Peyer's patch (tissue), 4 donors: ENCODE measurements at regions not wholly inside any gene's neighbourhood (a gene's known extent, or its start where the extent isn't known, plus 50 kb on each side); places are given as distances from the start of the nearest gene placed in this dataset.
A peak's percentile ranks its signal among the peaks of the same experiment; 100 is the strongest.

Experiments used
- DNase-seq, 3 donors: peaks; one replicate each; pipeline ENCODE4 v3.0.0-alpha.2; 2017 to 2019
- H3K27ac ChIP-seq, 4 donors: fragments of 200-600 bp; sonication (generic); one replicate each; pipeline ENCODE4 v1.5.1; 2016 to 2019
- H3K27me3 ChIP-seq, 2 donors: fragments of 200-600 bp; sonication (generic); one replicate each; pipeline ENCODE4 v1.5.1; 2019
- H3K36me3 ChIP-seq, 3 donors: fragments of 200-600 bp; sonication (generic); one replicate each; pipeline ENCODE4 v1.5.1; 2016 to 2019
- H3K4me1 ChIP-seq, 4 donors: fragments of 200-600 bp; sonication (generic); one replicate each; pipeline ENCODE4 v1.5.1; 2016 to 2019
- H3K4me3 ChIP-seq, 4 donors: fragments of 200-600 bp; sonication (generic); 1 replicate in 3 of 4; 2 replicates in 1 of 4; pipeline ENCODE4 v1.5.1; 2016 to 2019; ENCODE audit warnings: mild to moderate bottlenecking in 1 of 4
- H3K9me3 ChIP-seq, 4 donors: fragments of 200-600 bp; sonication (generic); one replicate each; pipeline ENCODE4 v1.5.1; 2016 to 2019; ENCODE audit warnings: mild to moderate bottlenecking in 1 of 4
- POLR2A ChIP-seq, 2 donors: fragments of 450-650 bp; IDR thresholded peaks; one replicate each; pipeline ENCODE4 v1.5.1; 2017; ENCODE audit warnings: antibody characterized with exemption in 2 of 2, mild to moderate bottlenecking in 2 of 2, moderate library complexity in 2 of 2
- TF ChIP-seq, protein P1 (sequence below), 6 experiments: fragments of 450-650 bp in 4 of 6; fragments of 200-600 bp in 2 of 6; sonication (generic) in 1 of 6; IDR thresholded peaks; one replicate each; pipeline ENCODE4 v1.5.1; 2017 to 2019; ENCODE audit warnings: antibody characterized with exemption in 6 of 6, mild to moderate bottlenecking in 3 of 6, moderate library complexity in 1 of 6

GRCh38 chr6:12577124-12577850 is 139.3 kb upstream of the PHACTR1 start:
- Histone ChIP-seq H3K4me3 (no peak overlapping the region), H3K27ac (no peak overlapping the region), H3K9me3 (no peaks in the 10 kb centered on the region), H3K36me3 (no peaks in the 10 kb centered on the region), H3K4me1 (no peaks in the 10 kb centered on the region), H3K27me3 (no peaks in the 10 kb centered on the region)
- TF ChIP-seq, protein P1, sequence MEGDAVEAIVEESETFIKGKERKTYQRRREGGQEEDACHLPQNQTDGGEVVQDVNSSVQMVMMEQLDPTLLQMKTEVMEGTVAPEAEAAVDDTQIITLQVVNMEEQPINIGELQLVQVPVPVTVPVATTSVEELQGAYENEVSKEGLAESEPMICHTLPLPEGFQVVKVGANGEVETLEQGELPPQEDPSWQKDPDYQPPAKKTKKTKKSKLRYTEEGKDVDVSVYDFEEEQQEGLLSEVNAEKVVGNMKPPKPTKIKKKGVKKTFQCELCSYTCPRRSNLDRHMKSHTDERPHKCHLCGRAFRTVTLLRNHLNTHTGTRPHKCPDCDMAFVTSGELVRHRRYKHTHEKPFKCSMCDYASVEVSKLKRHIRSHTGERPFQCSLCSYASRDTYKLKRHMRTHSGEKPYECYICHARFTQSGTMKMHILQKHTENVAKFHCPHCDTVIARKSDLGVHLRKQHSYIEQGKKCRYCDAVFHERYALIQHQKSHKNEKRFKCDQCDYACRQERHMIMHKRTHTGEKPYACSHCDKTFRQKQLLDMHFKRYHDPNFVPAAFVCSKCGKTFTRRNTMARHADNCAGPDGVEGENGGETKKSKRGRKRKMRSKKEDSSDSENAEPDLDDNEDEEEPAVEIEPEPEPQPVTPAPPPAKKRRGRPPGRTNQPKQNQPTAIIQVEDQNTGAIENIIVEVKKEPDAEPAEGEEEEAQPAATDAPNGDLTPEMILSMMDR (IDR thresholded peaks at IDR 0.05) = no peak
- no peak for TF ChIP-seq POLR2A (IDR thresholded peaks at IDR 0.05)
- no peak for DNase-seq

DNA sequence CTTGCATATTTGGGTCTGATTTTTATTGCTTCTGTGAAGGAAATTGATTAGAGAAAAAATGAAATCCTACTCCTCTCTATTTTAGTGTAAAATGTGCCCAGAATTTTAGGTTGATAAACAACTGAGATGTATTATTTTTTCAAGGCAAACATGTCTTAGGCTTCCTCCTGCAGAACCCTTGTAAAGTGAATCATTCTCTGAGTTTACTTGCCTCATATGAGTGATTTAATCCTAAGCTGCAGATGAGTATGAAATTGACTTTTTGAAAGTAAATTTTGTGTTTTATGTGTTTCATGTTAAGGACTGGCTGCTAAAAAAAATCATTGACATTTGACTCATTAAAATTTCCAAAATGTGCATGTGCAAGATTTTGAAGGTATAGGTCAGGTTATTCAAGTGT is 138.5 kb upstream of the PHACTR1 start:
- no peak for DNase-seq
- TF ChIP-seq POLR2A (IDR thresholded peaks at IDR 0.05) = no peak
- TF ChIP-seq, protein P1 (IDR thresholded peaks at IDR 0.05) = no peak
- no peaks in the 10 kb centered on the region for H3K36me3 ChIP-seq

DNA sequence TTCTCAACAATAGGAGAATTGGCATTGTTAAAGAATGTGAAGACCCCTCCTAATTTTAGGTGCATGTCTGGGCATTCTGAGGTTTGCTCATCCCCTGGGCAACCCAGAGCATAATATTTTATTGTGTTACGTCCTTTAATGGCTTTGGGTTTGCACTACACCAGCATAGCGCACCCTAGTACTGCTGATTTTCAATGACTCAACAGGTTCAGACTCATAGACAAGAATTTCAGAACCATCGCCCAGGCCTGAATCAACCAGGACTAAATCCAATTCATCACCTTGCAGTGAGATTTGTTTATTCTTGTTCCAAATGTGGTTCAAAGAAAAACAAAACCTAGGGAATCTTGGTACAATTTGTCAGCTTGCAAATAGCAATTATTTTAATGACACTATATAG is 137.8 kb upstream of the PHACTR1 start:
- no peak overlapping the region for H3K4me3 ChIP-seq
- no peaks in the 10 kb centered on the region for H3K9me3 ChIP-seq
- DNase-seq = no peak
- no peaks in the 10 kb centered on the region for H3K4me1 ChIP-seq
- no peak overlapping the region for H3K27ac ChIP-seq
- TF ChIP-seq, protein P1 (IDR thresholded peaks at IDR 0.05) = no peak
- TF ChIP-seq POLR2A (IDR thresholded peaks at IDR 0.05) = no peak
- H3K27me3 ChIP-seq = no peaks in the 10 kb centered on the region
- H3K36me3 ChIP-seq = no peaks in the 10 kb centered on the region

More for the DNA sequence above, 138.5 kb upstream of the PHACTR1 start:
- Histone ChIP-seq H3K27me3 (no peaks in the 10 kb centered on the region), H3K9me3 (no peaks in the 10 kb centered on the region), H3K4me3 (no peak overlapping the region), H3K4me1 (no peaks in the 10 kb centered on the region), H3K27ac (no peak overlapping the region)

- DNase-seq = no peak
- H3K27ac ChIP-seq = no peak overlapping the region
- no peaks in the 10 kb centered on the region for H3K4me1 ChIP-seq
- TF ChIP-seq, protein P1 (IDR thresholded peaks at IDR 0.05) = no peak
- no peak for TF ChIP-seq POLR2A (IDR thresholded peaks at IDR 0.05)
- no peaks in the 10 kb centered on the region for H3K27me3 ChIP-seq
- no peaks in the 10 kb centered on the region for H3K9me3 ChIP-seq
- no peaks in the 10 kb centered on the region for H3K36me3 ChIP-seq
- H3K4me3 ChIP-seq = no peak overlapping the region
Observed at GRCh38 chr6:12580290-12580689, 136.3 kb upstream of the PHACTR1 start.

DNA sequence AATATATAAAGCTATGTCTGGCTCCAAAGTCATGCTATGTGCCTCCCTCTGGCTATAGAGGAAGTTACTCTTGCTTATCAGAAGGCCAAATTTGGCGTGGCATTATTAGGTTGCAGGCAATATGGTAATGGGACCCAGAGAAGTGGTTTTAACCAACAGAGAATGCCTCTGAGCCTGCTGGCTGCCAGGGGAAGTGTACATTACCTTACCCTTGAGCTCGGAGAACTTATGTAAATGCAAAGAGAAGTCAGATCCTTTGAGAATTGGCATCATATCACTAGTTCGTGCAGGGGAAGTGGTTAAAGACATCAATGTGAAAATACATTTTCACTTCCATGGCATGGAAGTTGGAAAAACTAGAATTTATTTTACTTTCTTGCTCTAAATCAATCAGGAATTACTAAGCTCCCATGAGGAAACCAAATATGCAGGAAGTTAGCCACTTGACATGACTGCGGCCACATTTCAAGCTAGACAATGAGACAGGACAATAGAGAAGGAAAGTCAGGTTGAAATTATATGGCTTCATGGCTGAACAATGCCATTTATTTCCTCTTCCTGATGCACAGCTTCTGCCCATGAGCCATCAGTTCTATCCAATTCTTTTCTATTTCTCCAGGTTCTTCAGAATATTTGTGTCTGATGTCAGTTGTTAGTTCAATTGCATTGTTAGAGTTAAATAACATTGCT is 134.0 kb upstream of the PHACTR1 start:
- no peaks in the 10 kb centered on the region for H3K36me3 ChIP-seq
- no peak overlapping the region for H3K4me3 ChIP-seq
- DNase-seq = no peak
- H3K27ac ChIP-seq = no peak overlapping the region
- no peaks in the 10 kb centered on the region for H3K27me3 ChIP-seq
- no peak for TF ChIP-seq POLR2A (IDR thresholded peaks at IDR 0.05)
- H3K4me1 ChIP-seq = no peaks in the 10 kb centered on the region
- H3K9me3 ChIP-seq = no peaks in the 10 kb centered on the region

DNA sequence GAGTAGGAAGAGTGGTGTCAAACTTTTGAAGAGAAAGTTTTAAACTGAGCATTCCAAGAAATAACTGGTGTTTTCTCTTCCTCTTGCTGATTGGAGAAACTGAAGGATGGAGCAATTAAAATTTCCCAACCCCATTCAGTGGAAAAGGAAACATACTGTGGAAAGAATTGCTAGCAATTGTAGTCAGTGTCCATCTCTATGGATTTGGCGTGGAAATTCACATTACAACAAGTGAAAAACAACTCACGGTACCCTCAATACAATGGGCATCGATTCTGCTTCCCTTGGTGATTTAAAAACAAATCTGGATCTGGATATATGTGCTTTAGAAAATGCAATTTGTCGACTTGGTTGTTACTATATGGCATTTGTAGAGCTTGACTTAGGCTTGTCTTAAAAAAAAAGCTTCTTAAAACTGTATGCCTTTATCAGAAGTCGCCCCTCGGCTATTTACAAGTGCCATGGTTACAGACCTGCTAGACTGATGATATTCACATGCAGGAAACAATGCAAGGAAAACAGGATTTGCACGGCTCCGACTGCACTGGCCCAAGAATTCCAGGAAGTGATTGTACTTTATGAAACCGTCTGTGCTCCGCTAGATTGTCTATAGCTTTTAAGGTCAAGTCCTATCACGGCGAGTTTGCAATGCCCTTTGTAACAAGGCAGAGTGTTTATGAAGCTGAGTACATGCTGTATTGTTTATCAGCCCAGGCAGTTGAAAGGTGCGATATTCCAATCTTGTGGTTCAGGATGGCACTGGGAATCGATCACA is 131.7 kb upstream of the PHACTR1 start:
- peak in 1 of 3 donors; percentile 66 for DNase-seq
- no peaks in the 10 kb centered on the region for H3K4me1 ChIP-seq
- no peak overlapping the region for H3K4me3 ChIP-seq
- H3K27ac ChIP-seq = peak overlapping the region in 3 of 4 donors; percentile 15 to 83 (median 75)
- no peaks in the 10 kb centered on the region for H3K27me3 ChIP-seq
- TF ChIP-seq, protein P1 (IDR thresholded peaks at IDR 0.05) = no peak
- TF ChIP-seq POLR2A (IDR thresholded peaks at IDR 0.05) = no peak
- H3K36me3 ChIP-seq = no peaks in the 10 kb centered on the region
- no peaks in the 10 kb centered on the region for H3K9me3 ChIP-seq
